ENCODE measurements at regions not wholly inside any gene's neighbourhood (a gene's known extent, or its start where the extent isn't known, plus 50 kb on each side); places are given as distances from the start of the nearest gene placed in this dataset.
A peak's percentile ranks its signal among the peaks of the same experiment; 100 is the strongest.
"Not testable (repeated sequence)": the region's sequence is repeated elsewhere in the genome, so short reads cannot be mapped to it uniquely, and the experiment has no call there.

DNA sequence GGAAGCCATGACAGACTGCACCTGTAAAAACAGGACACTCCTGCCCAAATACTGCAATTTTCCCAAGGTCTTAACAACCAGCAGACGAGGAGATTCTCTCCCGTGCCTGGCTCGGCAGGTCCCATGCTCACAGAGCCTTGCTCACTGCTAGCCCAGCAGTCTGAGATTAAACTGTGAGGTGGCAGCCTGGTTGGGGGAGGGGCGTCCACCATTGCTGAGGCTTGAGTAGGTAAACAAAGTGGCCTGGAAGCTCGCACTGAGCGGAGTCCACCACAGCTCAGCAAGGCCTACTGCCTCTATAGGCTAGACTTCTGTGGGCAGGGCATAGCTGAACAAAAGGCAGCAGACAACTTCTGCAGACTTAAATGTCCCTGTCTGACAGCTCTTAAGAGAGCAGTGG, 80.3 kb downstream of the ANXA5 start:
- DNase-seq (ENCODE audit: low spot score) = not testable (repeated sequence)

DNA sequence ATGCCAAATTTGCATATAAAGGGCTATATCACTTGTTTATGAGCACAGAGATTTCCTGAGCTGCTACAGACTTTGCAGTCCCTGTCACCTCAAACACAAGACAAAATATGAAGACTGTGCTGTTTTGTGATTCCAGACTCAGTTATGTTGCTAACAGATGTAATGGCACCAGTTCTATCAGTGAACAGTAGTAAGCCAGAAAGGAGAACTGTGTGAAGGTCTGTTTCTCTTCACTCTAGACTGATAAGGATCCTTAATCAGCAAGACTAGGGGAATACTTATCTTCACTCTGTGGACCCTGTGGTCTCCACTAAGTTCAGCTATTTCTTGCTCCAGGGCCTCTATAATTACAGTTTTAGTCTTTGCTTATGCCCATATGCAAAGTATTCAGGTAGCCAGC, 82.7 kb downstream of the ANXA5 start:
- no peak for DNase-seq (ENCODE audit: low spot score)

GRCh38 chr4:121599049-121599448, 97.7 kb downstream of the ANXA5 start:
- DNase-seq (ENCODE audit: low spot score) = no peak

- no peak for DNase-seq (ENCODE audit: low spot score)
These were observed 99.3 kb downstream of the ANXA5 start for GRCh38 chr4:121597346-121597934.

DNA sequence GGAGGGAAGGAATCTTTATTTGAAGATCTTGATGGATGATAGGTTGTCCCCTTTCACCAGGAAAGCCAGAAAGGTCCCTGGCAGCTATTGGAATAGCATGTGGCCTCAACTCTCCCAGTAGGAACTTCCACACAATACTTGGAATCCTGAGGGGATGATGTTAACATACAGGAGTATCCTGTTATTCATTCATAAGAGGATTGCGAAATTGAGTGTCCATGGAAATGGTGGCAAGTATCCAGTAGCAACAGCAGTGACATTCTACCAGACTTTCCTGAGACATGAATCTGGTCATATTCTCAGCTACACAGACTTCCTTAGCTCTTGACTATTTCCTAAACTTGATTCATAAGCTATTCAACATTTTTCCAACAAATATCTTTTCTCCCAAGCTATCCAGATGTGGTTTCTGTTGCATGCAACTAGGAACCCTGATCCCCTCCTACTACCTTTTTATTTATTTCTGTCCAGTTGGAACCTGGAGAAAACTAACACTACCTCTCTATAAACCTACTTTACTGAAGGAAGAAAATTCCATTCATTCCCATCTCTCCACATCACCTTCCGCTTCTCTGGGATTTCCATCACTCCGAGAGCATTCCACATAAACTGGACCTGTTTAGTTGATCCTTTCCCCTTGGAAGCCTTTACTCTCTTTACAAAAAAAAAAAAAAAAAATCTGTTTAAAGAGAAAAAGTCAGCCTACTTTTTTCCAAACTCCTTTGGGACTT, 101.8 kb downstream of the ANXA5 start:
- peak; percentile 5 for DNase-seq (ENCODE audit: low spot score)

GRCh38 chr4:121593760-121594159, 103.0 kb downstream of the ANXA5 start:
- no peak for DNase-seq (ENCODE audit: low spot score)

- DNase-seq (ENCODE audit: low spot score) = not testable (repeated sequence)
These were observed 104.5 kb downstream of the ANXA5 start for GRCh38 chr4:121592257-121592656.

DNA sequence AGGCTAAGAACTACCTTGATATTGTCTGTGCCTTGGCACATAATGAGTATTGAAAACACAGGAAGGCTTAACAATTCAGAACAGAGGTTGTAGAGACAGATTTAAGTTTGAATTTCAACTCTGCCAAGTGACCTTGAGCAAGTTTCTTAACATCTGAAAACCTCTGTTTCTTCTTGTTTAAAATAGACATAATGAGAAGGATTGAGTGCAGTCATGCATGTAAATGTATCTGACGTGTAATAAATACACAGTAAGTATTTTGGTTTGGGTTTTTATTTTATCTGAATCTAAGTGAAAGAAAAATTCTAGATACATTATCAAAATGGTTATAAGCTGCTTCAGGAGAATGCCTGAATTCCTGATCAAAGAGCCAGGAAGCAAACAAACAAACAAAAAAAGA, 111.9 kb downstream of the ANXA5 start:
- no peak for DNase-seq (ENCODE audit: low spot score)

DNA sequence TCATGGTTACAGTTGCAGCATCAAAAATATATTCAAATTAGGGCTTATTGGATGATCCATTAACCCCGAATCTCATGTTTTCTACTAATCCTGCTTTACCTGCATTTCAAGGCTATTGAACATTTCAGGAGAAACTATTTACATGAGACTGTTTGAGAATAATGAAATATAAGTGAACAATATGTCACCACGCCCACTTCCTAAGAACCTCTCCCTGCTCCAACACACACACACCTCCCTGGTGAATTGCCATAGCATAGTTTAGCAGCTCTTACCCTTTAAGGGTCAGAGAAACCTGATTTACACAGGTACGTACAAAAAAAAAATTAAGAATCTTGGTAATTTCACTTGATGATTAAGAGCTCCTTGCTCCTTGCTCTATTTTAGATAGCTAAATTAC, 113.4 kb downstream of the ANXA5 start:
- no peak for DNase-seq (ENCODE audit: low spot score)

- no peak for DNase-seq (ENCODE audit: low spot score)
These were observed 114.5 kb downstream of the ANXA5 start for GRCh38 chr4:121582296-121582695.

DNA sequence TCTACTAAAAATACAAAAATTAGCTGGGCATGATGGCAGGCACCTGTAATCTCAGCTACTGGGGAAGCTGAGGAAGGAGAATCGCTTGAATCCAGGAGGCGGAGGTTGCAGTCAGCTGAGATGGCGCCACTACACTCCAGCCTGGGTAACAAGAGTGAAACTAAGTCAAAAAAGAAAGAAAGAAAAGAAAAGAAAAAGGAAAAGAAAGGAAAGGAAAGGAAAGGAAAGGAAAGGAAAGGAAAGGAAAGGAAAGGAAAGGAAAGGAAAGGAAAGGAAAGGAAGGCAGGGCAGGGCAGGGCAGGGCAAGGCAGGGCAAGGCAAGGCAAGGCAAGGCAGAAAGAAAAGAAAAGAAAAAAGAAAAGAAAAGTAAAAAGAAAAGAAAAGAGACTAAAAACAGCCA, 121.4 kb downstream of the ANXA5 start:
- not testable (repeated sequence) for DNase-seq (ENCODE audit: low spot score)

DNA sequence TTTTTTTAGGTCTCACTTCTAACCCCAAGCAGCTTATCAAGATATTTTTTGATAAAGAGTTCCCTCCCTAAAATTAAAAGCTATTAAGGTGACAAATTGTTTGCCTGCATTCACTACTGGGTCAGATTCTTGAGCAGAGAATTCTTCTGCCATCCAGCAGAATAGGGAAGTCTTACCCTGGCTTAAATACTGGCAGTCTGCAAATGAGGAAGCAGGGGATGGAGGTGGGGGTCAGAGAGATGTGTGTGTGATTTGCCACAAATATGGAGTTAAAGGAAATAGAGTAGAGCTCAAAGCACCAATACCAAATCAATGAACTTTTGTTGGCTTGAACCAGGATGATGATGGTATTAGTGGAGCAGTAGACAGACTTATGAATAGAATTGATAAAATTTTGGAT, 122.2 kb downstream of the ANXA5 start:
- DNase-seq (ENCODE audit: low spot score) = no peak

GRCh38 chr4:121567748-121568147, 129.0 kb downstream of the ANXA5 start:
- no peak for DNase-seq (ENCODE audit: low spot score)

DNA sequence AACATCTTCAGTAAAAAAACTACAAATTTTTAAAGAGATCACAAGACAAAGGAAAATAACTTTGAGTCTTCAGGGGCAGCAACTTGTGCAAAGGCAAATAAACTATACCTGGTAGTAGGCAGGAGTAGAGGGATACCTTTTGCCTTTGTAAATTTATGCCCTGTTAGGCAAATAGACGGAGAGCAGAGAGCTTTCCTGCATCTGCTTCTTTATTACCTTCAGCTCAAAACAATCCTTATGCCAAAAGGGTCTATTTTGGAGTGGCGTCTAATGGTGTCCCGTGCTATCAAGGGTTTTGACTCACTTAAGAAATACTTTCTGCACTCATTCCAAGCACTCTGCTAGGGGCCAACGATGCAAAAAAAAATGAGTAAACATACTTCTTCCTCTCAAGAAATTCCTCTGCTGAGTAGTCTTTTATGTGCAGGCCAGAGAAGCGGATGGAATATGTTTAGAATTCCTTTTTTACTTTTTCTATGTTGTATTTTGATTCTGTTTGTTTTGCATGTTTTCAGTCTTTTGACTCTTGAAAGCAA, 131.9 kb downstream of the ANXA5 start:
- peak; percentile 16 for DNase-seq (ENCODE audit: low spot score)

DNA sequence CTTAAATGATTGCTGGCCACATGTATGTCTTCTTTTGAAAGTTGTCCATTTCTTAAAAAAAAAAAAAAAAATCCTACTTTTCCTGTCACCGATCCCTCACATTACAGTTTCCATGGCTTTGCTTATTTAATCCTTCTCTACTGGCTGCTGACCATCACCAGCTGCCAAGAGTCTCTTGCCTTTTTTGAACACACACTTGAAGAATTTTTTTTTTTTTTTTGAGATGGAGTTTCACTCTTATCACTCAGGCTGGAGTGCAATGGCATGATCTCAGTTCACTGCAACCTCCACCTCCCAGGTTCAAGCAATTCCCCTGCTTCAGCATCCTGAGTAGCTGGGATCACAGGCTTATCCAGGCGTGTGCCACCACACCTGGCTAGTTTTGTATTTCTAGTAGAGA, 134.0 kb downstream of the ANXA5 start:
- no peak for DNase-seq (ENCODE audit: low spot score)

GRCh38 chr4:121555315-121556107, 141.3 kb downstream of the ANXA5 start:
- DNase-seq (ENCODE audit: low spot score) = no peak

GRCh38 chr4:121554382-121554781, 142.4 kb downstream of the ANXA5 start:
- DNase-seq (ENCODE audit: low spot score) = no peak

DNA sequence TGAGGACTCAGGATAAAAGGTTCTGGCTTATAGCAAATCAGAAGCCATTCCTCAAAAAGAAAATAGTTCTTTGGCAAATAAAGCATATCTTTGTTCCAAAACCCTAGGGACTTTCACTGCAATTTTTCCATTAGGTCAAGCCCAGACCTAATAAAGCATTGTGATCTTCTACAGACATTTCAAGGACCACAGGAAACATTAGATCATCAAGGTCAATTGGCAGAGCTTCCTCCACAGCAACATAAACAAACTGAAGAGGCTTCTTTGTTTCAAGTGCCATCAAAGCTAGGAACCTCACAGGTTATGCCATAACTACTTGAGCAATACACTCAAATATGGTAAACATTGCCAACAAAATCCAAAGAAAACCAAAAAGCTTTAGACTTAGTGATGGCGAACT, 144.9 kb downstream of the ANXA5 start:
- no peak for DNase-seq (ENCODE audit: low spot score)

GRCh38 chr4:121551271-121551670, 145.5 kb downstream of the ANXA5 start:
- no peak for DNase-seq (ENCODE audit: low spot score)

- DNase-seq (ENCODE audit: low spot score) = no peak
These were observed 155.1 kb downstream of the ANXA5 start for GRCh38 chr4:121541696-121542095.

GRCh38 chr4:121535351-121535750, 154.5 kb upstream of the QRFPR start:
- no peak for DNase-seq (ENCODE audit: low spot score)

DNA sequence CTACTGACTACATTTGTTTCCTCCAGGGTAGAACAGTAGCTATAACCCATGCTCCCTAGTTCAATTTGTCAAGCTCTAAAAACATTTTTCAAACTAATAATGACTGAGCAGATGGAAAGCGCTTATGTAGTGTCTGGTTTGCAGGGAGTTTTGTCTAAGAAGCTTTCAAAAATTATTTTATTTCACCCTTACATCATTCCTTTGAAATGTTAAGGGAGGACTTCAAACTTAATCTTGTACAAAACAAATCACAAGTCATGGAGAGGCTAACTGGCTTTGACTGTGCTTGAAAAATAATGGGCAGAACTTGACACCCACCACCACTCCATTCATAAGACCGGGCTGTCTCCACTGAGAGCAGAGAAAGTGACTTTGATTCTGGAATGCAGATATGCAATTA, 153.4 kb upstream of the QRFPR start:
- DNase-seq (ENCODE audit: low spot score) = no peak

DNA sequence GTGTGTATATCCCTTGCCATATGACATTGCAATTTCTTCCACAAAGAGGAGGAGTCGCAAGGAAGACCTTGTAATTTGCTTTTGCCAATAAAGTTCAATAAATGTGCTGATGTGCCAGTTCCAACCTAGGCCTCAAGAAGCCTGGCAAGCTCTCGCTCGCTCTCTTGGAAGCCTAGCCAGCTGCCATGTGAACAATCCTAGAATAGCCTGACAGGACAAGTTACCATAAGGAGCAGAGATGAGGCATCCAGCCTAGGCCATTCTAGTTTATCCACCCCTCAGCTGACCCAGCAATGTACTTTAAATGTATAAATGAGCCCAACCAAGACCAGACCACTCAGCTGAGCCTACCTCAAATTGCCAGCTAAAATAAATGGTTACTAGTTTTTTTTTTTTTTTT, 145.7 kb upstream of the QRFPR start:
- no peak for DNase-seq (ENCODE audit: low spot score)

All from AG08396 (cell line).